ENCODE measurements at regions not wholly inside any gene's neighbourhood (a gene's known extent, or its start where the extent isn't known, plus 50 kb on each side); places are given as distances from the start of the nearest gene placed in this dataset.

DNA sequence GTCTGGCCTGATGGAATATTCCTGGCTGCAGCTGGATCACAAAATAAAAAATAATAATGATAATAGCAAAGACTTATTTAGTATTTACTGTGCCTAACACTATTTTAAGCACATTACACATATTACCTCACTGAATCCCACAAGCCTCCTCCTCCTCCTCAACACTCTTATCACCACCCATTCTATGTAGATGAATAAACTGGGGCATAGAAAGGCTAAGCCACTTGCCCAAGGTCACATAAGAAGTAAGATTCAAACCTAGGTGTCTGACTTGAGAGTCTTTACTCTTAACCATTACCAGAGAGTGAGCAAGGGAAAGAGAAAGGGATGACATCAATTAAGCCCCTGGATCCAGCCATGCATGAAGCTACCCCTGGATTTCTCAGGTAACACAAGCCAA, 493.1 kb downstream of the SHQ1 start:
- no peak for DNase-seq

DNA sequence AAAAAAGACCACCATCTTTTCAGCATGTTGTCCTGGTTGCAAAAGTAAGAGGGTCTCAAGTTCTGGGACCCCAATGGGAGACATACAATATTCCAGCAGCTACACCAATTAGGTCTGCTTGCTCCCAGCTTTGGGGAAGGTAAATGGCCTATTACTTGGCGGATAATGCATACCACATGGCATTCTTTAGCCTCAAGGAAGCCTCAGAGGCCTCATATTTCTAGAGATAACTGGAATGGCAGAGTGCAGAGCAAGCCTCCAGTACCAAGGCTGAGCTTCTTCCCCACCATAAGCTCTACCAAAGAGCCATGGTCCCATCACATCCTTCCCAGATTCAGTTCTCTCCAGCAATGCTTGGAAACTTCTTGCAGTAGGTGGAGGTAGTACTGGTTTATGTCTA, 493.8 kb downstream of the SHQ1 start:
- DNase-seq, result no peak

DNA sequence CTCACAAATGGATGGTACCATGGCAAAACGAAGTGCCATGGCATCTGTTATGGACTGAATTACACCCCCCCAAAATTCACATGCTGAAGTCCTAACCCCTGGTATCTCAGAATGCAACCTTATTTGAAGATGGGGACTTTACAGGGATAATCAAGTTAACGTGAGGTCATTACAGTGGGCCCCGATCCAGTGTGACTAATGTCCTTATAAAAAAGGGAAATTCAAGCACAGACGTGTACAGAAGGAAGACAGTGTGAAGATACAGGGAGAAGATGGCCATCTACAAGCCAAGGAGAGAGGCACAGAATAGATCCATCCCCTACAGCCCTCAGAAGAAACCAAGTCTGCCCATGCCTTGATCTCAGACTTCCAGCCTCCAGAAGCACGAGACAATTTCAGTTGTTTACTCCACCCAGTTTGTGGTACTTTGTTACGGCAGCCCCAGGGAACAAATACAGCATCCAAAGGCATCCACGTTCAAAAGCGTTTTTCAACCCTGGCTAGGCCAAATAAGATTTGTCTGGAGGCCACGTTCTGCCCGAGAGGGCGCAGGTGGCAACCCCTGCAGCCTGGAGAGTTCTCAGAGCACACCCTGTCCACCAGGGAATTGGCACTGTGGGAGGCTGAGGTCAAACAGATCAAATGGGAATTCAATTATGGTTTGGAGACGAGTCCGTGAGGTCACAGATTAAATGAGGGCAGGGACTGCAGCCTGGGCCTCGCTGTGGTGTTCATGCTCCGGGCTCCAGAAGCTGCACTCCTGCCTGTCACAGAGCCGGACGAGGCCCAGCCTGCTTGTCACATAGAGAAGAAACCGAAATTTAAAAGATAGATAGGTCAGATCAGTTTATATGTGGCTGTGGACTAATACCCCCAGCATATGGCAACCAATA, 494.8 kb downstream of the SHQ1 start:
- DNase-seq, result no peak

DNA sequence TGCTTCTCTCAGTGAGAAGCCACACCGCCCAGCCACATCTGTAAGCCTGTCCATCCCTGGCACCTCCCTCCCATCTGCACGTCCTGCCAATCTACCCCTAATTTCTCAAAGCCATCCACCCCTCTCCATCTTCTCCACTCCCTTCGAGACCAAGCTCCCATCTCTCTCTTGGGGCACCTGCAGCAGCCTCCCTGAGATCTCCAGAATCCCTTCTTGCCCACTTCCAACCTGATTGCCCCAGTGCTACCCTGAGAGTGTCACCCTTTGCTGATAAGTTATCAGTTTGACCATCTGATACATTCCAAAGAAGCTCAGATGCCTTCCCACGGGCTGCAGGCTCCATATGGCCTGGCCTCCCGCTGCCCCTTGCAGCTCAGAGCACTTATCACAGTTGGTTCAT, 496.1 kb downstream of the SHQ1 start:
- DNase-seq, result no peak

DNA sequence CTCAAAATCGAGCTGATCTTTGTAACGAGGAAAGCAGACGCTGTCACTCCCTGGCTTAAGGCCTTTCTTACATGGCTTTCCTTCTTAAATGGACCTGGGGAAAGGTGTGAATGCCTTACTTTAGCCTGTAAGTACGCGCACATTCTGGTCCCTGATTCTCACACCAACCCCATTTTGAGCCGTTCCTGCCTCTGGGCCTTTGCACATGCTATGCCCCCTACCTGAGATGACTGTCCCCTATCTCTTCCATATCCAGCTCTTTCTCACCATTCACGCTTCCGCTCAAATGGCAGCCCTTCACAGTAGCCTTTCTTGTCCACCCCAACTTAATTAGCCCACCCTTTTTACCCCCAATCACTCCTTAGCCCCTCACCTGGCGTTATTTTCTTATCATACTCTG, 496.7 kb downstream of the SHQ1 start:
- DNase-seq, result no peak

DNA sequence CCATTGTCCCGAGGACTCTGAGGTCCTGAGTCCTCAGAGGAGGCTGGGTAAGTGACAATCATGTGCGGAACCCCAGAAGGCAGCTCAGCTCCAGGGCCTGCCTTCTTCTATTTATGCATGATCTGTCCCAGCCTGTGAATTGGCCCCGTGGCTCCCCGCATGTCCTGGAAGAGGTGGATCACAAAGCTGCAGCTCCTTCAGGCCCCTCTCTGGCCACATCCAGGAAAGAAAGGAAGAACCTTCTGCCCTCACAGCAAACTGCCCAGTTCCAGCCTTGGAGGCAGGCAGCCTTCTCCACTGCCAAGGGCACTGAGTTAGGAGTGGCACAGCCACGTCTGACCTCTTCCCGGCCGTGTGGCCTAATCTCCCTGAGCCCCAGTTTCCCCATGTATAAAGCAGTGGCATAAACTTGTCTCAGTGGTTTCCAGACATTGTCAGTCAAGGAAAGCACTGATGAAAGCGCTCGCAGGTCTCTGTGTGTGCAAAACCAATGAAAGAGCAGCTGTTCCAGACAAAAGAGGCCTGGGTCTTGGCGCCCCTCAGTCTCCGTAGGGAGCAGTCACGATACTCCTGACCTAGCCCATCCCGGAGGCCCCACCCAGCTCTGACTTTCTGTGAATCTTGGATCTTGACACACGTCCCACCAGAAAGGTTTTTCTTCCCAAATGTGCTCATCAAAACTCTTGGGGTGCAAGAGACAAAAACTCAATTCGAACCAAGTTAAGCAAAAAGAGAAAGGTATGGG, 497.3 kb downstream of the SHQ1 start:
- no peak for DNase-seq

DNA sequence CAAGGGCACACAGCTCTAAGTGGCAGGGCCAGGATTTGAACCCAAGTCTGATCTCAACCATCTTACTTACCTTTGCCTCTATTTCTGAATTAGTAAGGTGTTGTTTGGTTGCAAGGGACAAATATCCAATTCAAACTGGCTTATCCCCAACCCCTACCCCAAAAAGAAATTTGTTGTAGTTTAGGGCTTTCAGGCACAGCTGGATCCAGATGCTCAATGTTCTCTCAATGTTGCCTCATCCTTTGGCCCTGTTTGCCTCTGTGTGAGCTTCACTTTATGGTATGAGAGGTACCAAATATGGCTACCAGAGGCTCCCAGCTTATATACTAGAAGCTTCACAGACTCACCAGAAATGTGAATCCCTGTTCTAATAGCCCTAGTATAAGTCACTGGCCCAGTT, 499.9 kb downstream of the SHQ1 start:
- DNase-seq, result no peak

DNA sequence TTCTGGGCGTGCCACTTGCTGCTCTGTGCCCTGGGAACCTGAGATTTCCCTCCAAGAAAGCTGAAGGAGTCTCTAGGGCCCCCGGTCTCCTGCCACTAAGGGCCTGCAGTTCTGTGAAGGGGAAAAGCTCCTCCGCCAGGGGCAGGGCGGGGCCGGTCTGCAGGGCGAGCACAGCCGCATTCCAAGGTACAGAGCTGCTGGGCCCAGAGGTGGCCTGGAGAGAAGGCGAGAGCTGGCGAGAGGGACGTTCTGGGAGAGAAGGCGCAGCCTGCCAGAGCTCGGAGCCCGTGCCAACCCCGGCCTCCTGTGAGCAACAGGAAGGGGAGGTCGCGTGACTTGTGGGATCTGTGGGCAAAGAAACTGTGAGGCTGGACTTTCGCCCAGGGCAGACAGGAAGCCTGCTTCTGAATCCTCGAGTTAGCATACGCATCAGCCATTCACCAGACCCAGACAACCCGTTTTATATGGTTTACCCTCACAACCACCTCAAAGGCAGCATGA, 500.4 kb downstream of the SHQ1 start:
- peak; percentile 63 for DNase-seq

DNA sequence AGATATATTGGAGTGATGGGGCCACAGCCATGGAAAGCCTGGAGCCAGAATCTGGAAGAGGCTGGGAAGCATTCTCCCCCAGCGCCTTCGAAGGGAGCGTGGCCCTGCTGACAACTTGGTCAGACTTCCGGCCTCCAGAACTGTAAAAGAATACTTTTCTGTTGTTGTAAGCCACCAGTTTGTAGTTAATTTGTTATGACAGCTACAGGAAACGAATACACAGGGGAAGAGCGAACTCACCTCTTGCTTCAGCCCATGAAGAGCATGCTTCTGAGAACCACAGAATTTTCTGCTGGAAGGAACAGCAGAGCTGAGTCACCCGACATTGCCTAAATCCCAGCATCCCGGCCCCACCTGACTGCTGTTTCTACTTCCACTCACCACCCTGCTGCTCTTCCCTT, 501.7 kb downstream of the SHQ1 start:
- DNase-seq, result no peak

DNA sequence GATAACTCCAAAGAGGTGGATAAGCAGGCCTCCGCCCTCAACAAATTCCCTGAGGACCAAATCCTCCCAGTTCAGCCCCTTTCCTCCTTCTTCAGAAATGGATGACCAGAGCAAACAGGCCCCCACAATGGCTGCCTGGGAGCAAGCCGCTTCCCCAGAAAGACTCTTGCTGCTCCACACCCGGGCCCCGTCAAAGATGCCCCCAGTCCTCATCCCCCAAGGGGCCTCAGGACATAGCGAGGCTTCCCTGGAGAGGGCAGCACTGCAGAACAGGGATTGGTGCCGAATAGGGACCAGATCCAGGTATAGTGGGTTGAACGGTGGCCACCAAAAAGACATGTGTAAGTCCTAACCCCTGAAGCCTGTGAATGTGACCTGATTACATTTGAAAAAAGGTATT, 502.3 kb downstream of the SHQ1 start:
- DNase-seq, result no peak

DNA sequence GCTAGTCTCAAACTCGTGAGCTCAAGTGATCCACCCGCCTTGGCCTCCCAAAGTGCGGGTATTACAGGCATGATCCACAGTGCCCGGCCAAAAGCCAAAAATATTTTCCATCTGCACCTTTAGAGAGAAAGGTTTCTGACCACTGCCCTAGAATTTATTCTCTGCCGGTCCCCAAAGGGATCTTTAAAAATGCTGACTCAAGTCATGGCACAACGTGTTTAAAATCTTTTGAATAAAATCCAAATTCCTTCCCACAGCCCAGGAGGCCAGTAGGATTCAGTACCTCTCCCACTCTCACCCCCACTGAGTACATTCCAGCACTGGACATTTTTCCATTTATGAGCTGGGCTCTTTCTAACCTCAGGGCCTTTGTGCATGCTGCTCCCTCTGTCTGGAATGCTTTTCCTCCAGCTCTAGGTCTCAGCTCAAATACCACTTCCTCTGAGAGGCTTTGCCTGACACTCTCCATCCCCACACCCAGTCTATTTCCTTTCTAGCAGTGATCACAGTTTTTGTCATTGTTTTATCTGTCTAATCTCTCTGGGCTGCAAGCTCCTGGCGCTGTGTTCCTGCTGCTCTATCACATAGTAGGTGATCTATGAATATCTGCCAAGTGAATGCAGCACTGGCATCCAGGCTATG, 502.9 kb downstream of the SHQ1 start:
- no peak for DNase-seq

DNA sequence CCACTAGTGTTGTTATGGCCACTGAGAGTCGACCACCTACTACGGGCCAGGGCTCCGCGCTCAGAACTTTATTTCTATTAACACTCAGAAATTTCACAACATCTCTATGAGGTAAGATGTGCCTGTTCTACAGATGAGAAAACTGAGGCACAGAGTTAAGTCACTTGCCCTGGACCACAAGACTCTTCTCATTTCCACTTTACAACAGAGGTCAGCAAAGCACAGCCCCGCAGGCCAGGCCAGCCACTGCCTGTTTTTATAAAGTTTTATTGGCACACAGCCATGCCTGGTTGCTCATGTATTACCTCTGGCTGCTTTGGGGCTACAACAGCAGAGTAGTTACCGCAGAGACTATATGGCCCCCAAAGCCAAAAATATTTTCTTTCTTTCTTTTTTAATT, 503.6 kb downstream of the SHQ1 start:
- DNase-seq, result no peak

DNA sequence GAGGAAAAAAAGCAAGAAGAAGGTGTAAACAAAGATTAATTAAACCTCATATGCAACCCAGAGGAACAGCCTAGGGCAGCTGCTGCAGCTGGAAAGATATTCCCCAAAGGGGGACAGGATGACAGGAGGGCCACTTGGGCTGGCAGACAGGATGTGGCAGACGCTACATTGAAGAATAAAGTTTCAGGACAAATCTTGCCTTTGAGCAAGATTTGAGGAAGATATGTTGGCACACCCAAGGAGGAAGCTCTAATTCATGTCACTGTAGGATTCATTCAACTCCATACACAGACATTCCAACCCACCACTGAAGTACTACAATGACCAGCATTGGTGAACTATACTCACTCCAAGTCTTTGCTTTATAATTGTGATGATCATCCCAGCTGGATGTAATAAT, 504.0 kb downstream of the SHQ1 start:
- DNase-seq, result no peak

DNA sequence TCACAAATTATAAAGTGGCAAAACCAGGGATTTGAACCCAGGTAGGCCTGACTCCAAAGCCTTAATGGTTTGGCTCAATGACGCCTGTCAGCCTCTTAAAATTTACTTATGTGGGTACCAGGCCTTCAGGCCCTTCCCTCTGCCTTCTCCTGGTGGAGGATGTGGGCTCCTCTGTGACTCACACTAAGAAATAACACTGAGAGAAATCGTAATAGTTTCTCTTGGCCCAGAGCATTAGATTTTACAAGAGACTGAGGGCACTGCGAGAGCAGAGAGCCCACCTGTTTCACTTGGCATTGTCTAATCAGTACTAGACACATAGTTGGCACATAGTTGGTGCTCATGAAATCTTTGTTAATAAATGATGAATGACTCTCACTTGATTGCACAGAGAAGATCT, 505.2 kb downstream of the SHQ1 start:
- no peak for DNase-seq

DNA sequence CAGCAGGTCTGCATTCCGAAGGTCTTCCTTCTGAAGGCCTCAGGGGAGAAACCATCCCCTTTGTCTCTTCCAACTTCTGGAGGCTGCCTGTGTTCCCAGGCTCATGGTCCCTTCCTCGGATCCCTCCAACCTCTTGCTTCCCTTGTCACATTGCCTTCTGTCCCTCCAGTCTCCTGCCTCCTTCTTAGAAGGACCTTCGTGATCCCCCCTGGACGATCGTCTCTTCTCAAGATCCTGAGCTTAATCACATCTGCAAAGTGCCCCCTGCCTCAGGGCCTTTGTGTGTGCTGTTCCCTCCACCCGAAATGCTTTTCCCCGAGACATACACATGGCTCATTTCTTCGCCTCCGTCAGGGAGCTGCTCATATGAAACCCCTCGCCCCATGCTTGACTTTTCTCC, 505.8 kb downstream of the SHQ1 start:
- no peak for DNase-seq

DNA sequence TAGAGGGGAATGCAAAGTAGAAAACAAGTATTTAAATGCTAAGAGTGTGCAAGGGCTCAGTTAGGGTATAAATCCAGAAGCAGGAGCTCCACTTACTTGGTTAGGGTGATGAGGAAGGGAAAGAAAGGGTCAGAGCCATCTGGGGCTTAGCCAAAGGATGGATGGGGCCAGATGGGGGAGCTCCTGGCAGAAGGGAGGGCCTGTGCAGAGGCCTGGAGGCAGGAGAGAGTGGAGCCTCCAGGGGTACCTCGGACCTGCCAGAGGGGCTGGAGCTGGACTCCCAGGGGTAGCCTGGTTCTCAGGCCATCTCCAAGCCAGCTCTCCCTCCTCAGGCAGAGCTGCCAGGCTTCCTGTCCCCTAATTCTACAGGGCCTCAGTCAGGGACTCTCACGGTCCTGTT, 506.3 kb downstream of the SHQ1 start:
- no peak for DNase-seq

DNA sequence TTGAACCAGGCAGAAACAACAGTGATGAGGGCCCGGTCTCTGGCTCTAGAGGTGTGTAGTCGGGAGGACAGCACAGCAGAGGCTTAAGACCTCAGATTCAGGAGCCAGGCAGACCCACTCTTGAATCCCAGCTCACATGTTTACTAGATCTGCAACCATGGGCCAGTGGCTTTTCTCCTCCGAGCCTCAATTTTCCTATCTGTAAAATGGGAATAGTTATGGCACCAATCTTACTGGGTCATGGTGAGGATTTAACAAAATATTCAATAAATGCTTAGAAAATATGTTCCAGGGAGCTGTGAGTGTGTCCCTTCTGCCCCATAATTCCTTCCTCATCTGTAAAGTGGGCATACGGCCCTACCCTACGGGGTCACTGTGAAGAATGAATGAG, 506.9 kb downstream of the SHQ1 start:
- DNase-seq, result no peak

DNA sequence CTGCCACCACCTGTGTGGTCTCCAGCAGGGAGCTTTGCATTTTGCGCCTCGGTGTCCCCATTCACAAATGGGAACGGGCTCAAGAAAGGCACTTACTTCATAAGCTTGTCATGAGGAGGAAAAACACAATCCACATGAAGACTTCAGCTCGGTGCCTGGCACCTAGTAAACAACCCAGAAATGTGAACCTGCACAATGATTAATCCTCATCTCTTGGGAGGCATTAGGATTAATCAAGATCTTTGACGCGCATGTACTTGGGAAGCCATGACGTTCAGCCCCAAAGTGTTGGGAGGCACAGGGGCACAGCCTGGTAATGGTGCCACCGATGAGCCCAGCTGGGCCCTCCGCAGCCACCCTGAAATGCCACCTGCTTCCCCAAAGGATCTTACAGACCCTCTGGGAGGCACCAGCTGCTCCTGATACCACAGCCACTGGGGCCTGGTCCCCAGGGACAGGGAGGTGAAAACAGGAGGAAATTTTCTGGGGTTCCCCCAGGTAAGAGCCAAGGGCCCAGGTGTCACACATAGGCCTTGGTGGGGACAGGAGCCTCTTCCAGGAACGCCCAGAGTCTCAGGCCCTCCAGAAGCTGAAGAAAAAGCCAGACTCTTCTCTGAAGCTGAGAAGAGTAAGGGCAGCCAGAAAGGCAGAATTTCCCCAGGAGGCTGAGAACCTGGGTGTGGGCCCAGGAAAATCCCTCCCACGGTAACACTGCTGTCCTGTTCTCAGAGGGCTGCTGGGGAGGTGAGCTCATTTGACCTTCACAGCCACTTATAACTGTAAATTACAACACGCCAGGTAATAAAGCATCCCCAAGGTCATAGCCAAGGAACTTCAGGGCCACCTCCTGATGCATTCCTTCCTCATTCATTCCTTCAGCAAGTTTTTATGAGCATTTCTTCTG, 507.5 kb downstream of the SHQ1 start:
- no peak for DNase-seq

DNA sequence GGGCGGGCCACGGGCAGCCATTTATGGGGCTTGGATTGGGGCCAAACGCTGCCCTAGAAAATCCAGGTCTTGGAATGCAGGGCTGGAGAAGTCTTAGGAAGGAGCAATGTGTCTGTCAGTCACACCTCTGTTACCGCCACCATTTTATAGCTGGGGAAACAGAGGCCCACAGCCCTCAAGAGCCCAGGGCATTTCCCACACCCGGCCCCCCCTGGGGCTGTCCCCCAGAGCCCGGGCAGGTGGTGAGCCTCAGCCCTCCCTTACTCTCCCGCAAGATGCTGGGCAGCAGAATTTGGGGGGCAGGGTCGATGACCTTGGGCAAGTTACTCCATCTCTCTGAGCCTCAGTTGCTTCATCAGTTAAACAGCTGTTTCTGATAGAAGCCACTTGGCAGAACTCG, 508.2 kb downstream of the SHQ1 start:
- no peak for DNase-seq

DNA sequence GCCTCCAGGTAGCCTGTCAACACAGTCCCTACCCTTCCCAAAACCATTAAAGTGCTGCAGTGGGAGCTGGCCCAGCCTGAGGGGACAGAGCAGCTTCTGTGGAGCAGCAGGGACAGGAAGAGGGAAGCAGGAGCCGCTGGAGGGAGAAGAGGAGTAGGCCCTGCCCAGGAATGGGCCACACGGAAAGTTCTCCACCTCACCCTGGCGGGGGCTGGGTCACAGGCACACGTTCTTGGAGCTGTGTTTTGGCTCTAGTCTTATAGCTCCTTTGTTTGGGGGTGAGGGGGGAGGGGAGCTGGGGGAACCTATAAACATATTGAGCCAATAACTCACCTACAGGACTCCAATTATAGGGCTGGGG, 508.6 kb downstream of the SHQ1 start:
- no peak for DNase-seq

DNA sequence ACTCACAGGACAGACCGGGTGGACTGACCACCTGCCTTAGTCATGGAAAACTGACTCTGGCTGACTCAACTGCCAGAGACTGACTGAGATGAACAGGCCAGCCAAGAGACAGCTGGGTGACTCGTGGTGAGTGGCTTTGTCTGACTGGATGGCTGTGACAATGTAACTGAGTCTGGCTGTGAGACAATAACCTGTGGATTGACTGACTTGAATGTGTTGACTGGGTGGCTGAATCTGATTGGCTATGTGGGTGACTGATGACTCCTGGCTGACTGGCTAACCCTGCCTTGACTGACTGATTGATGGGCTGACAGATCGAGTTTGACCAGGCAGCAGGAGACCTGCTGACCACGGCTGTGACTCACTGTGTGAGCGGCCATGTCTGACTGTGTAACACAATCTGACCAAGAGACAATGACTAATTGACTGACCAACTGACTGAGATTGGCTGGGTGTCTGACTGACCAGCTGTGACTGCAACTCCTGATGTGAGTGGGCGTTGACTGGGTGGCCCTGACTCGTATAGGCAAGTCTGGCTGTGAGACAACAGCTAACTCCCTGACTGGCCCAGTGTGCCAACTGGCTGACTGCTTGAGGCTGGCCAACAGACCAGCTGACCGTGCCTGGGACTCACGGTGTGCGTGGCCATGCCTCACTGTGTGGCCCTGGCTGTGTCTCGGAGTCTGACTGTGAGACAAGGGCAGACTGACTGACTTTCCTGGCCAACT, 509.1 kb downstream of the SHQ1 start:
- peak; percentile 74 for DNase-seq
